ENCODE measurements at regions not wholly inside any gene's neighbourhood (a gene's known extent, or its start where the extent isn't known, plus 50 kb on each side); places are given as distances from the start of the nearest gene placed in this dataset.

- TF ChIP-seq EZH2 (IDR thresholded peaks at IDR 0.05; ENCODE audit: borderline replicate concordance, low read length): no peak
- no peak for TF ChIP-seq CTCF (conservative IDR thresholded peaks at IDR 0.05 in 1 of 2, IDR thresholded peaks at IDR 0.05 in 1 of 2; ENCODE audit: extremely low read depth in 1 of 2, insufficient read depth in 1 of 2, low read depth in 1 of 2, low read length in 2 of 2)
These were observed 286.8 kb upstream of the KLF14 start for GRCh38 chr7:131020759-131021261.

All from mammary epithelial cell (primary cell).